Hepatocyte (in vitro differentiated cells): ENCODE measurements at regions not wholly inside any gene's neighbourhood (a gene's known extent, or its start where the extent isn't known, plus 50 kb on each side); places are given as distances from the start of the nearest gene placed in this dataset.

Source experiments
- DNase-seq: peaks from one replicate; pipeline ENCODE4 v3.0.0-alpha.2; 2016; ENCODE audit warnings: low spot score
- H2AFZ ChIP-seq: fragments of 200-600 bp; sonication (generic); 2 replicates; pipeline ENCODE4 v1.6.0; 2016; ENCODE audit warnings: antibody characterized with exemption, mild to moderate bottlenecking
- H3K27ac ChIP-seq: fragments of 200-600 bp; sonication (generic); 2 replicates; pipeline ENCODE4 v1.5.1; 2016; ENCODE audit warnings: mild to moderate bottlenecking
- H3K27me3 ChIP-seq: fragments of 200-600 bp; sonication (generic); 2 replicates; pipeline ENCODE4 v1.6.1; 2016
- H3K36me3 ChIP-seq: fragments of 200-600 bp; sonication (generic); replicated peaks from 2 replicates; pipeline ENCODE4 v1.5.1; 2016; ENCODE audit warnings: low read depth; ENCODE audit not compliant: insufficient read depth
- H3K4me1 ChIP-seq: fragments of 200-600 bp; sonication (generic); 2 replicates; pipeline ENCODE4 v1.5.1; 2016; ENCODE audit warnings: mild to moderate bottlenecking, moderate library complexity; ENCODE audit not compliant: insufficient read depth
- H3K4me2 ChIP-seq: fragments of 200-600 bp; sonication (generic); 2 replicates; pipeline ENCODE4 v1.6.0; 2016
- H3K4me3 ChIP-seq: fragments of 200-600 bp; sonication (generic); 2 replicates; pipeline ENCODE4 v1.5.1; 2016; ENCODE audit warnings: mild to moderate bottlenecking
- H3K79me2 ChIP-seq: fragments of 200-600 bp; sonication (generic); 2 replicates; pipeline ENCODE4 v1.6.0; 2017; ENCODE audit warnings: mild to moderate bottlenecking
- H3K9me2 ChIP-seq: fragments of 200-600 bp; sonication (generic); replicated peaks from 2 replicates; pipeline ENCODE4 v1.6.0; 2017; ENCODE audit warnings: mild to moderate bottlenecking; ENCODE audit not compliant: insufficient read depth
- H3K9me3 ChIP-seq: fragments of 200-600 bp; sonication (generic); 2 replicates; pipeline ENCODE4 v1.5.1; 2016; ENCODE audit warnings: low read depth, mild to moderate bottlenecking
- H4K20me1 ChIP-seq: fragments of 200-600 bp; sonication (generic); 2 replicates; pipeline ENCODE4 v1.6.0; 2016; ENCODE audit warnings: mild to moderate bottlenecking; ENCODE audit not compliant: insufficient read depth, poor library complexity, severe bottlenecking
- EZH2 ChIP-seq: fragments of 200-600 bp; sonication (generic); IDR thresholded peaks from 2 replicates; pipeline ENCODE4 v1.6.1; 2016; ENCODE audit warnings: antibody characterized with exemption, mild to moderate bottlenecking, borderline replicate concordance
- EZH2phosphoT487 ChIP-seq: fragments of 200-600 bp; sonication (generic); IDR thresholded peaks from one replicate; pipeline ENCODE4 v1.6.1; 2018; ENCODE audit warnings: antibody characterized with exemption, mild to moderate bottlenecking, low read depth, moderate library complexity; ENCODE audit not compliant: unreplicated experiment, severe bottlenecking
- WGBS: methylation state at CpG from one replicate; pipeline ENCODE4 v1.1.6; 2016; ENCODE audit warnings: low lambda C conversion rate; ENCODE audit errors: missing lambda C conversion rate; 5-methylcytosine and 5-hydroxymethylcytosine counted together
- TF ChIP-seq, protein P1 (sequence below): fragments of 200-600 bp; sonication (generic); IDR thresholded peaks from 2 replicates; pipeline ENCODE4 v1.5.1; 2016; ENCODE audit warnings: antibody characterized with exemption, mild to moderate bottlenecking; ENCODE audit not compliant: poor library complexity

DNA sequence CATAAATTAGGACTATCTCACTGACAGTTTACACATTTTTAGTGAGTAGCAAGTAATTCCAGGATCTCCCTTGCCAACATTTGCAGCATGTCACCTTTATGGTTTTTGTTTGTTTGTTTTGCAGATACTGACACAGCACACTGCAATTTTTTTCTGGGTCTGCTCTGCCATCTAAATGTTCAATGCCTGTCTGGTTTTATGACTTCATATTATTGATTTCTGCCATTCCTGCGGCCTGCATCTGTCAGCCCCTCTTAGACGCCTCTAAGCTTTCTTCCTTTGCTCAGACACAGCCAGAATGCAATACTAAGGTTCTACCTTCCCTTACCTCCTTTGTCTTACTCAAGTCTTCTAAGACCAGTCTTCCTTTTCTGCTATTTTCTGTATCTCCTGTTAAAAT, 321.2 kb upstream of the AZI2 start:
- no peak for DNase-seq
- Histone ChIP-seq H3K4me3 (no peak overlapping the region), H3K27ac (no peak overlapping the region), H3K36me3 (no peaks in the 10 kb centered on the region), H2AFZ (no peak overlapping the region), H3K27me3 (no peaks in the 10 kb centered on the region), H3K4me1 (no peaks in the 10 kb centered on the region), H4K20me1 (no peaks in the 10 kb centered on the region), H3K9me2 (no peaks in the 10 kb centered on the region), H3K9me3 (no peaks in the 10 kb centered on the region), H3K79me2 (no peaks in the 10 kb centered on the region), H3K4me2 (no peak overlapping the region)
- WGBS = 80% methylated on average over 2 of the region's 2 CpGs
- TF ChIP-seq, protein P1, sequence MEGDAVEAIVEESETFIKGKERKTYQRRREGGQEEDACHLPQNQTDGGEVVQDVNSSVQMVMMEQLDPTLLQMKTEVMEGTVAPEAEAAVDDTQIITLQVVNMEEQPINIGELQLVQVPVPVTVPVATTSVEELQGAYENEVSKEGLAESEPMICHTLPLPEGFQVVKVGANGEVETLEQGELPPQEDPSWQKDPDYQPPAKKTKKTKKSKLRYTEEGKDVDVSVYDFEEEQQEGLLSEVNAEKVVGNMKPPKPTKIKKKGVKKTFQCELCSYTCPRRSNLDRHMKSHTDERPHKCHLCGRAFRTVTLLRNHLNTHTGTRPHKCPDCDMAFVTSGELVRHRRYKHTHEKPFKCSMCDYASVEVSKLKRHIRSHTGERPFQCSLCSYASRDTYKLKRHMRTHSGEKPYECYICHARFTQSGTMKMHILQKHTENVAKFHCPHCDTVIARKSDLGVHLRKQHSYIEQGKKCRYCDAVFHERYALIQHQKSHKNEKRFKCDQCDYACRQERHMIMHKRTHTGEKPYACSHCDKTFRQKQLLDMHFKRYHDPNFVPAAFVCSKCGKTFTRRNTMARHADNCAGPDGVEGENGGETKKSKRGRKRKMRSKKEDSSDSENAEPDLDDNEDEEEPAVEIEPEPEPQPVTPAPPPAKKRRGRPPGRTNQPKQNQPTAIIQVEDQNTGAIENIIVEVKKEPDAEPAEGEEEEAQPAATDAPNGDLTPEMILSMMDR = no peak
- no peak for TF ChIP-seq EZH2
- TF ChIP-seq EZH2phosphoT487 = no peak

DNA sequence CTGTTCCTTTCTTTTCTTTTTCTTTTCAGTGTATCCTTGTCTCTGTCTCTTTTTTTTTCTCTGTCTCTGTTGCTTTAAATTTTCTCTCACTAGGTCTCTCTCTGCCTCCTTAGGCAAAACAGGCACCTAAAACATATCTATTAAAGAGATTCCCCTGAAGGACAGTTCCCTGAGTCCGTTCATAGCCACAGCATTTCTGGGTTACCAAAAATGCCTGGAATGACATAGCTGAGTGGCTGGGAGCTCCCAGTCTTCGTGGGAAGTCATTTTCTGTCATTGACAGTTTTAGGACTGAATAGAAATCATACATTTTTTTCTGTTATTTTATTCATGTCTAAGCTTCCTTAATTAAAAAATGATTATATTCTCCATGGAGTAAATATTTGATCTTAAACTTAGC, 323.8 kb upstream of the AZI2 start:
- TF ChIP-seq EZH2phosphoT487 (no peak), EZH2 (no peak)
- H3K4me1 ChIP-seq = no peaks in the 10 kb centered on the region
- H3K9me3 ChIP-seq = no peaks in the 10 kb centered on the region
- H3K4me3 ChIP-seq = no peak overlapping the region
- H3K4me2 ChIP-seq = no peak overlapping the region
- no peak overlapping the region for H3K27ac ChIP-seq
- no peak overlapping the region for H2AFZ ChIP-seq
- no peaks in the 10 kb centered on the region for H3K9me2 ChIP-seq
- 46% methylated on average over 2 of the region's 2 CpGs for WGBS
- DNase-seq = no peak
- no peaks in the 10 kb centered on the region for H3K36me3 ChIP-seq
- H4K20me1 ChIP-seq = no peaks in the 10 kb centered on the region
- H3K27me3 ChIP-seq = no peaks in the 10 kb centered on the region
- no peaks in the 10 kb centered on the region for H3K79me2 ChIP-seq

DNA sequence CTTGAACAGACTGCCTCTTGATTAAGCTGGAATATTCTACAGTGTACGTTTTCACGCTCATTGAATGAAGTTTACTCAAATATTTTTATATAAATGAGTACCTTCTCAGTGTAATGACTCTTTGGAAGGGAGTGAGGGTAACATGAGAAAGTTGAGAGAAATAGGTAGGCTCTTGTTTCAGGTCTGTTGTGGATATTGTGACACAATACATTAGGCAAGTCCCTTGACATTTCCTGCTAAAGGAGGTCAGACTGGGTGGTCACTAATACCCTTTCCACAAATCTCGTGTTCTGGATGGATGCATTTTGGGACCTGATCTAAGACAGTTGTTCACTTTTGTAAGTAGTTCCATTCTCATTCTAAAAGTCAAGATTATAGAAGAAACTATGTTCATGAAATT, 324.8 kb upstream of the AZI2 start:
- no peak overlapping the region for H2AFZ ChIP-seq
- no peaks in the 10 kb centered on the region for H4K20me1 ChIP-seq
- H3K4me1 ChIP-seq = no peaks in the 10 kb centered on the region
- no peaks in the 10 kb centered on the region for H3K9me2 ChIP-seq
- 82% methylated on average over 3 of the region's 3 CpGs for WGBS
- no peaks in the 10 kb centered on the region for H3K36me3 ChIP-seq
- no peaks in the 10 kb centered on the region for H3K9me3 ChIP-seq
- no peak overlapping the region for H3K4me3 ChIP-seq
- H3K79me2 ChIP-seq = no peaks in the 10 kb centered on the region
- no peak for TF ChIP-seq EZH2
- TF ChIP-seq, protein P1 = no peak
- no peak for TF ChIP-seq EZH2phosphoT487
- no peak for DNase-seq
- H3K27ac ChIP-seq = no peak overlapping the region
- no peaks in the 10 kb centered on the region for H3K27me3 ChIP-seq
- no peak overlapping the region for H3K4me2 ChIP-seq

DNA sequence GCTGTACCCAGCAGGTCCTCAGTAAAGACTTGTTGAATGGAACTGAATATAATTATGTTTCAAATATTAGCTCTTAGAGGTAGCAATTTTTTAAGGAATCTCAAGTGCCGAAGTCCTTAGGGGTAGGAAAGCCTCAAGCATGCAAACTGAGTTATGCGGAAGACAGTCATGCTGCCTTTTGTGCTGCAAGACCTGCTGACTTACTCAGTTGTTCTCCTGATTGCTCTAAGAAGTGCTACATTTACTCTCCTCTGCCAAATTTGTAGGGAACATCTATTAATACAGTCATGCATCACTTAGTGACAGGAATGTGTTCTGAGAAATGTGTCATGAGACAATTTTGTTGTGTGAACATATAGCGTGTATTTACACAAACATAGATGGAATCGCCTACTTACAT, 325.6 kb upstream of the AZI2 start:
- Histone ChIP-seq H3K36me3 (no peaks in the 10 kb centered on the region), H3K4me1 (no peaks in the 10 kb centered on the region), H3K4me3 (no peak overlapping the region), H3K4me2 (no peak overlapping the region), H2AFZ (no peak overlapping the region), H3K9me2 (no peaks in the 10 kb centered on the region), H4K20me1 (no peaks in the 10 kb centered on the region), H3K27ac (no peak overlapping the region), H3K27me3 (no peaks in the 10 kb centered on the region), H3K79me2 (no peaks in the 10 kb centered on the region), H3K9me3 (no peaks in the 10 kb centered on the region)
- WGBS = 93% methylated on average over 4 of the region's 4 CpGs
- DNase-seq = no peak
- no peak for TF ChIP-seq EZH2
